Fibroblast of lung (primary cell): ENCODE measurements at regions not wholly inside any gene's neighbourhood (a gene's known extent, or its start where the extent isn't known, plus 50 kb on each side); places are given as distances from the start of the nearest gene placed in this dataset.

Experiments
- DNase-seq, 2 donors: peaks; one replicate each; pipeline versions ENCODE4 v3.0.0 to v3.0.0-alpha.2; 2010; ENCODE audit warnings: low read depth in 2 of 2
- H2AFZ ChIP-seq: 2 replicates; pipeline ENCODE4 v1.5.1; 2012; ENCODE audit warnings: low read length, control low read depth, inconsistent platforms
- H3K27ac ChIP-seq: 2 replicates; pipeline ENCODE4 v1.5.1; 2011; ENCODE audit warnings: low read length, control low read depth; ENCODE audit not compliant: insufficient read depth
- H3K27me3 ChIP-seq: 2 replicates; pipeline ENCODE4 v1.5.1; 2011; ENCODE audit warnings: mild to moderate bottlenecking, low read length; ENCODE audit not compliant: control insufficient read depth, insufficient read depth
- H3K36me3 ChIP-seq: 2 replicates; pipeline ENCODE4 v1.5.1; 2011; ENCODE audit warnings: low read length; ENCODE audit not compliant: control insufficient read depth, insufficient read depth
- H3K4me1 ChIP-seq: 2 replicates; pipeline ENCODE4 v1.5.1; 2011; ENCODE audit warnings: low read length; ENCODE audit not compliant: control insufficient read depth, insufficient read depth; ENCODE audit errors: extremely low read depth
- H3K4me2 ChIP-seq: 2 replicates; pipeline ENCODE4 v1.5.1; 2011; ENCODE audit warnings: low read length, control low read depth; ENCODE audit not compliant: insufficient read depth; ENCODE audit errors: extremely low read depth
- H3K4me3 ChIP-seq, 4 experiments: fragments of 200-600 bp in 1 of 4; sonication (generic) in 1 of 4; replicated peaks in 1 of 4; 2 replicates each; pipeline ENCODE4 v1.5.1; 2011 to 2016; ENCODE audit warnings: low read length in 4 of 4, low read depth in 3 of 4, mild to moderate bottlenecking in 3 of 4, control low read depth in 2 of 4, inconsistent platforms in 1 of 4, mixed read lengths in 1 of 4; ENCODE audit not compliant: insufficient read depth in 1 of 4; ENCODE audit errors: control extremely low read depth in 1 of 4
- H3K79me2 ChIP-seq: 2 replicates; pipeline ENCODE4 v1.5.1; 2012; ENCODE audit warnings: mild to moderate bottlenecking, low read length, inconsistent platforms; ENCODE audit not compliant: control insufficient read depth, insufficient read depth
- H3K9ac ChIP-seq: 2 replicates; pipeline ENCODE4 v1.5.1; 2011; ENCODE audit warnings: mild to moderate bottlenecking, low read length, control low read depth; ENCODE audit not compliant: insufficient read depth
- H3K9me3 ChIP-seq: 2 replicates; pipeline ENCODE4 v1.5.1; 2012; ENCODE audit warnings: low read depth, low read length; ENCODE audit not compliant: control insufficient read depth, insufficient read depth
- H4K20me1 ChIP-seq: 2 replicates; pipeline ENCODE4 v1.5.1; 2011; ENCODE audit warnings: low read length; ENCODE audit not compliant: control insufficient read depth, insufficient read depth; ENCODE audit errors: extremely low read depth
- EZH2 ChIP-seq: IDR thresholded peaks from 2 replicates; pipeline ENCODE4 v1.5.1; 2012; ENCODE audit warnings: low read length, control low read depth, mild to moderate bottlenecking; ENCODE audit errors: missing control alignments
- TF ChIP-seq, protein P1 (sequence below), 2 donors: IDR thresholded peaks in 1 of 2; conservative IDR thresholded peaks in 1 of 2; 1 replicate in 1 of 2; 2 replicates in 1 of 2; pipeline ENCODE4 v1.5.1; 2011 to 2012; ENCODE audit warnings: low read length in 2 of 2, control low read depth in 1 of 2, inconsistent platforms in 1 of 2, low read depth in 1 of 2, mild to moderate bottlenecking in 1 of 2

DNA sequence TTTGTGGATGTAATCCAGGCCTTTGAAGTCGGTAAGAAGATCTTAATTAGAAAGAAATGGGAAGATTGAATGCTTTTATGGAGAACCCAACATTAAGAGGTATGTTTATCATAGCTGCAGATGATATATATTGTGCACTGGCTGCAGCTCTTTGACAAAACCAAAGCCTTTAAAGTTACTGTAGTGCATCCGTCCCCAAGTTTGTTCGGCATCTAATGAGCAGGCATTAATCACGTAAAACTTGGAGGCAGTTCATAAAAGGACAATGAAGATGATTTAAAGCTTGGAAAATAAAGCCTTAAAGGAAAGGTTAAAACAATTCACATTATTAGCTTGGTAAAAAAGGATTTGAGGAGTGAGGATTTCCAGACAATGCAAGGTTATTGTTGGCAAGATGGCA, 150.8 kb upstream of the ARX start:
- H3K79me2 ChIP-seq, result no peaks in the 10 kb centered on the region
- no peak overlapping the region for H3K4me3 ChIP-seq
- H3K36me3 ChIP-seq, result no peaks in the 10 kb centered on the region
- DNase-seq, result no peak
- TF ChIP-seq EZH2, result no peak
- TF ChIP-seq, protein P1, sequence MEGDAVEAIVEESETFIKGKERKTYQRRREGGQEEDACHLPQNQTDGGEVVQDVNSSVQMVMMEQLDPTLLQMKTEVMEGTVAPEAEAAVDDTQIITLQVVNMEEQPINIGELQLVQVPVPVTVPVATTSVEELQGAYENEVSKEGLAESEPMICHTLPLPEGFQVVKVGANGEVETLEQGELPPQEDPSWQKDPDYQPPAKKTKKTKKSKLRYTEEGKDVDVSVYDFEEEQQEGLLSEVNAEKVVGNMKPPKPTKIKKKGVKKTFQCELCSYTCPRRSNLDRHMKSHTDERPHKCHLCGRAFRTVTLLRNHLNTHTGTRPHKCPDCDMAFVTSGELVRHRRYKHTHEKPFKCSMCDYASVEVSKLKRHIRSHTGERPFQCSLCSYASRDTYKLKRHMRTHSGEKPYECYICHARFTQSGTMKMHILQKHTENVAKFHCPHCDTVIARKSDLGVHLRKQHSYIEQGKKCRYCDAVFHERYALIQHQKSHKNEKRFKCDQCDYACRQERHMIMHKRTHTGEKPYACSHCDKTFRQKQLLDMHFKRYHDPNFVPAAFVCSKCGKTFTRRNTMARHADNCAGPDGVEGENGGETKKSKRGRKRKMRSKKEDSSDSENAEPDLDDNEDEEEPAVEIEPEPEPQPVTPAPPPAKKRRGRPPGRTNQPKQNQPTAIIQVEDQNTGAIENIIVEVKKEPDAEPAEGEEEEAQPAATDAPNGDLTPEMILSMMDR (conservative IDR thresholded peaks at IDR 0.05 in 1 of 2, IDR thresholded peaks at IDR 0.05 in 1 of 2; ENCODE audit: low read depth in 1 of 2, low read length in 2 of 2), result no peak
- H2AFZ ChIP-seq, result no peak overlapping the region
- no peak overlapping the region for H3K9ac ChIP-seq
- no peak overlapping the region for H3K4me2 ChIP-seq
- no peaks in the 10 kb centered on the region for H3K27me3 ChIP-seq
- no peaks in the 10 kb centered on the region for H4K20me1 ChIP-seq
- H3K27ac ChIP-seq, result no peak overlapping the region
- H3K9me3 ChIP-seq, result no peaks in the 10 kb centered on the region
- H3K4me1 ChIP-seq, result no peaks in the 10 kb centered on the region

DNA sequence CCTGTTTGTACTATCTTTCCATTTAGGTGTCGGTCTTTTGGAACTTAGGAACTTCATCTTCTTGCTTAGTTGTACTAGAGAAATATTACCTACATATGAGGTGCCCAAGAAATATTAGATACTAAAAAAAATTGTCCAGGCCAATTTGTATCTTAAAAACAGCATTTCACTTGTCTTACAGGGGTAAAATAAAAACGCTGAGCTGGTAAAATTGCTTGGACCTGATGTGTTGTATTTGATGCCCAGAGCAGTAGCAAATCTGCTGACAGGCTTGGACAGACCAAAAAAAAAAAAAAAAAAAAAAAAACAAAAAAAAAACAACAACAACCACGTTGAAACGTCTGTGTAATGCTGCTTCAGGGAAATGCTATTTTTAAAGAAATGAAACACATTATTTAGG, 150.4 kb upstream of the ARX start:
- no peak overlapping the region for H3K27ac ChIP-seq
- H3K9me3 ChIP-seq, result no peaks in the 10 kb centered on the region
- no peaks in the 10 kb centered on the region for H3K4me1 ChIP-seq
- no peaks in the 10 kb centered on the region for H3K79me2 ChIP-seq
- no peaks in the 10 kb centered on the region for H3K27me3 ChIP-seq
- TF ChIP-seq EZH2, result no peak
- TF ChIP-seq, protein P1 (conservative IDR thresholded peaks at IDR 0.05 in 1 of 2, IDR thresholded peaks at IDR 0.05 in 1 of 2; ENCODE audit: low read depth in 1 of 2, low read length in 2 of 2), result no peak
- no peak for DNase-seq
- no peaks in the 10 kb centered on the region for H4K20me1 ChIP-seq
- H3K9ac ChIP-seq, result no peak overlapping the region
- no peaks in the 10 kb centered on the region for H3K36me3 ChIP-seq
- H3K4me2 ChIP-seq, result no peak overlapping the region
- H3K4me3 ChIP-seq, result no peak overlapping the region
- no peak overlapping the region for H2AFZ ChIP-seq

DNA sequence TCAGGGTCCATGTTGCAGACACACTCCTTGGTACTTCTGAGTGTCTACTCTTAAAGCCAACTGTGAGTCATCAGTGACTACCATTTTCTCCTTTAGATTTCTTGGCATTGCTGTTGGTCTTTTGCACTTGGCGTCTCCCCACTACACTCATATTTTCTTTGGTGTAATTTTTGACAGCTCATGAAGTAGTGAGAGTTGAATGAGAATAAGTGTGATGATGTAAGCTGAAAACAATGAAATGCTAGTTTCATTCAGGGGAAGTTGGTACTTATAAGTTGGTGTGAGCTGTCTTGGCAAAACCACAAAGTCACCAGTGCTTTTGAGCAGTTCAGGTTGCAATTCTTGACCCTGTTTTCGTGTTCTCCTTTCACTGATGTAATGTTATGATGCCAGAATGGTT, 142.9 kb upstream of the ARX start:
- TF ChIP-seq, protein P1 (conservative IDR thresholded peaks at IDR 0.05 in 1 of 2, IDR thresholded peaks at IDR 0.05 in 1 of 2; ENCODE audit: low read depth in 1 of 2, low read length in 2 of 2), result no peak
- no peak for TF ChIP-seq EZH2
- H3K27ac ChIP-seq, result no peak overlapping the region
- no peaks in the 10 kb centered on the region for H4K20me1 ChIP-seq
- H3K79me2 ChIP-seq, result no peaks in the 10 kb centered on the region
- no peak overlapping the region for H3K4me2 ChIP-seq
- H3K4me1 ChIP-seq, result no peaks in the 10 kb centered on the region
- no peaks in the 10 kb centered on the region for H3K27me3 ChIP-seq
- H3K9me3 ChIP-seq, result no peaks in the 10 kb centered on the region
- H3K36me3 ChIP-seq, result no peaks in the 10 kb centered on the region
- H3K9ac ChIP-seq, result no peak overlapping the region
- no peak overlapping the region for H2AFZ ChIP-seq
- peak; percentile 2 to 67 for DNase-seq
- no peak overlapping the region for H3K4me3 ChIP-seq
